GM13976 (cell line): ENCODE measurements at regions not wholly inside any gene's neighbourhood (a gene's known extent, or its start where the extent isn't known, plus 50 kb on each side); places are given as distances from the start of the nearest gene placed in this dataset.

Experiments
- DNase-seq: peaks from one replicate; pipeline ENCODE4 v3.0.0; 2012; ENCODE audit warnings: low spot score
- CTCF ChIP-seq: IDR thresholded peaks from 2 replicates; pipeline ENCODE4 v1.5.1; 2012; ENCODE audit warnings: borderline replicate concordance, mild to moderate bottlenecking; ENCODE audit not compliant: insufficient read depth; ENCODE audit errors: extremely low read depth, missing control alignments, control extremely low read depth
- in situ Hi-C: fragments of 300-500 bp; cut with MboI; formaldehyde crosslinking; loops from one replicate; pipeline ENCODE4 v1.12.0; 2022; ENCODE audit warnings: low sequenced_read_pairs, mixed read lengths, inconsistent platforms; ENCODE audit not compliant: unreplicated experiment

DNA sequence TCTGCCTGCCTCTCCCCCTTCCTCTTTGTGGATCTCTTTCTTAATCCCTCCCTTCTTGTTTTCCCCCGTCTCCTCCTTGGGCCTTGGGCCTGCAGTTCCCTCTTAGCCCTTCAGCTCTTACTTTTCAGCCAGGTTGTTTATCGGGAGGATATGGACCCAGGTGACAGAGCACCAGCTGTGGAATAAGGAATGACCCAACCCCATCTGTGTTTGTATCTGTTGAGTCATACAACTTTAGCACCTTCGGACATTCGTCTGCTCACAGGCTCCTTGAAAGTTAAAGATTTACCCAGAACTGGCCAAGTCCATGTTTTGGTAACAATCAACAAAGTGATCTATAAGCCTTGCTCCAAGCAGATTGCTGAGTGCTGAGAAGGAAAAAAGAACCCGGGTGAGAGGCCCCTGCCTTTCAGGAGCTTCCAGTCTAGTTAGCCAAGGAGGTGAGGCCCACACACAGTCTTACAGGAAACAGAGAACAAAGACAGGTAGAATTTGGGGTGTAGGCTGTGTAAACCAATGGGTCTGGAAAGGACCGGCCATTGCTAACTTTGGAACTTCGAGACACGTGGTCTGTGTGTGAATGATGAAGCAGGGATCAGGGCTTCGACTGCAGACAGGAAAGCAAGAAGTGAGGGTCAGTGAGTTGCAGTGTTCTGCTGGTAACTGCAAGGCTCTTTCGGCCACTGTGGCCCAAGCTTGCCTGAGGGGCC lies 66.7 kb upstream of the F3 start:
- DNase-seq = no peak
- in situ Hi-C loops = no loop called here
- TF ChIP-seq CTCF = no peak

GRCh38 chr1:94607398-94607797 lies 65.8 kb upstream of the F3 start:
- in situ Hi-C loops = no loop called here
- DNase-seq = no peak
- TF ChIP-seq CTCF = no peak

DNA sequence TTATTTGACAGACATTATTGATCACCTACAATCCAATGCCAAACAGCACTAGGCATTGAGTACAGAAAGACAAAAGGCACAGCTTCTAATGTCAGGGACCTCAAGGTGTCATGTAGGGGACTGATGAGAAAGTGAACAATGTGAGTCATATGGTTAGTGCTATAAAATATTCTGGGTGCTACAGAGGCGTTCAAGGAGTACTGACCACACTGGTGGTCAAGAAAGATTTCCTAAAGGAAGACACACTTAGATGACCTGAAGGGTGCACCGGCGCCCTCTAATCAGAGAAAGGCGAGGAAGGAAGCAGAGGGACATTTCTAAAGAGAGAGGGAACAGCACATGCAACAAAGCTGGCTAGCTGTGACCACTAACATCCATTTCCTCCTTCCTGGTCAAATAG lies 64.9 kb upstream of the F3 start:
- in situ Hi-C loops = no loop called here
- no peak for TF ChIP-seq CTCF
- DNase-seq = no peak

DNA sequence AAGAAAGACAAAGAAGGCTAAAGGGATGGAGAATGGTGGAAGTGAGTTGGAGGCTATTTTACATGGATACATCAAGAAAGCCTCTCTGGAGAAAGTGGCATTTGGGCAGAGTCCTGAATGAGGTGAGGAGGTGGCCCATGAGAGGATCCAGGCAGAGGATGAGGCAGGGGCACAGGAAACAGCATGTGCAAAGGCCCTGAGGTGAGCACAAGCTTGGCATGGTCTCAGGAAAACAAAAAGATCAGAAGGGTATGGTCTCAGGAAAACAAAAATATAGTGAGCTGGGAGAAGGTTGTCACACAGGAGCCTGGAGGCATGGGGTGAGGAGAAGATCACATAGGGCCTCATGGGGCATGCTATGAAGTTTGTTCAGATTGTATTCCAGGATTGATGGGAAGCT lies 62.1 kb upstream of the F3 start:
- no peak for TF ChIP-seq CTCF
- no peak for DNase-seq
- in situ Hi-C loops = no loop called here

DNA sequence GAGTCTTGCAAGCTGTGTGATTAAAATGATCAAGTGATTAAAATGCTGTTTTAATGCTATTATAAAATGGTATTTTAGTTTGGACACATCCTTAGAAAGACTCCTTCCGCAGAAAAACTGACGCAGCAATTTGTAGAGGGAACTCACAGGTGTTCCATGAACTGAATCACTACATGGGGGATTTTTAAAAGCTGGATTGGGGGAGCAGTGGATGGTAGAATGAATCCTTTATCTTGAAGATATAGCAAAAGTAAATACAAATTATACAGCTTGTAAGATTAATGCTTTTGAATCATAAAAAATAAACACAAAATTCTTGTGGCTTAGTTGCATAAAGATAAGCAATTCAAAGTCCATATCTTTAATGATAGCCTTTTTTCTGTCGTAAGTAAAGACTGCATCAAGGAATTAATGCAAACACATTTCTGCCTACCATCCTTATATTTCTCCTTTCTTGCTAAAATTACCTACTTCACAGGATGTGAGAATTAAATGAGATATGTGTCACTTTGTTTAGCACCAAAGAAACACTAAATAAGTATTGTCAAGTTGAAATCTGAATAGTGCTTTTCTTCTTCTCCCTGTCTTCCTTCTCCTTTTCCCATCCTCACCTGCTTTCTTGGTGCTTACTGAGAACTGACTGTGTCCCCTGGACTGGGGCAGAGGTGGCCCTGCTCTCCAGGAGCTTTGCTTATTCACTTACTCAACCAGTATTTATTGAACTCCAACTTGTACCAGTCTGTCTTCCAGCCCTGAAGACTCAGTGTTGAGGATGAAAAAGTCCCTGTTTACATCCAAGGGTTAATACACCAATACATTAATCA lies 61.5 kb upstream of the F3 start:
- TF ChIP-seq CTCF = no peak
- in situ Hi-C loops = no loop called here
- no peak for DNase-seq

- DNase-seq = no peak
- TF ChIP-seq CTCF = no peak
- in situ Hi-C loops = no loop called here
Observed at GRCh38 chr1:94602316-94602715, 60.8 kb upstream of the F3 start.

DNA sequence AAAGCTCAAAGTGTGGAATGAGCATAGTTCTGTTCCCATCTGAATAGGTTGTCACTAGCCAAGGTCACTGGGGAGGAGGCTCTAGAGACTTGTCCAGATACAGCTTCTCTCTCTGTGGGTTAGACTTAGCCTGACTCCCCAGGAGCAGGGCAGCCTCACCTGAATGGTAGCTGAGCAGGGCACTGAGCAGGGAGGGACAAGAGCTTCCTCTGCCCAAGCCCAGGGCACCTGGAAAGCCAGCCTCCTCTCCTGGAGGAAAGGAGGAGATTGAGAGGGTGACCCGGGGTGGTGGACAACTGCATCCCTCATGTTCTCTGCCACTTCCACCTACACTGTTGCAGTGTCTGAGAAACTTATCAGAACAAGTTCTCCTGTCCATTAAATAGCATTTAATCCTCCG lies 59.0 kb upstream of the F3 start:
- DNase-seq = no peak
- in situ Hi-C loops = no loop called here
- TF ChIP-seq CTCF = no peak
